Activated CD4-positive, alpha-beta T cell treated with anti-CD3 and anti-CD28 coated beads, Interleukin-2, amount 50 U/mL, for 16 hours (primary cell): ENCODE measurements at regions not wholly inside any gene's neighbourhood (a gene's known extent, or its start where the extent isn't known, plus 50 kb on each side); places are given as distances from the start of the nearest gene placed in this dataset.

Source experiments
- DNase-seq: peaks from one replicate; pipeline ENCODE4 v3.0.0-alpha.2; 2020

DNA sequence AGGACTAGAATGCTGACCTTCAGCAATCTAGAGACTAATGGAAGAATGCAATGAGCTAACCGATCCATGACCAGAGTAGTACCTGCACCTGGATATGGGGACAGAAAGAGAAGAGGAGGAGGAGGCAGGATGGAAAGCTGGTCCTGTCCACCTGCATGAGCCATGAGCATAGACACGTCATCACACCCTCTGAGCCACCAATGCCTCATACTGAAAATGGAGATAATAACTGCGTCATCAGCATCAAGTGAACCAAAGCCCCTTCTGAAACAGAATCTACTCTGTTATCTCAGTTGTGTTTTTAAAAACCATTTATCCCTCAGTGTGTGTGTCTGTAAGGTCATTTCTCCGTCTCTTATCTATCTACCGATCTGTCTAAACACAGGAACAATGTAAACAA is 327.0 kb downstream of the BCL11B start:
- DNase-seq = peak; percentile 37

- DNase-seq = no peak
These were observed 326.1 kb downstream of the BCL11B start for GRCh38 chr14:98945611-98946570.

DNA sequence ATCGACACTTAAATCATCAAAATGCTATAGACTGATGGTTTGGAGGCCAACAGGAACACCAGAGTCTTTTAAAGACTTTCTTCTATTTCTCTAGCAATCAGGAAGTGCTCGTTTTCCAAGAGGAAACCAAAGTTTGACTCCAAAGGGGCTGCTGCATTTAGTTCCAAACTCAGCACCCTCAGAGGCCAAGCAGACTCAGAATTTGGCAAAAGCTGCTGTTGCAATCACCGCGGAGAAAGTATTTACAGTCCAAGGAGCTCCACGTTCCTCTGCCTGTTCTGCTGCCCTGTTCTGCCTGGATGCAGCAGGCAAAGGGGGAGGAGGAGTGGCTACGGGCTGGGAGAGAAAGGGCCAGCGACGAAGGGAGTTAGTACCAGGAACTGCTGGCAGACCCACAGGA is 325.1 kb downstream of the BCL11B start:
- no peak for DNase-seq

DNA sequence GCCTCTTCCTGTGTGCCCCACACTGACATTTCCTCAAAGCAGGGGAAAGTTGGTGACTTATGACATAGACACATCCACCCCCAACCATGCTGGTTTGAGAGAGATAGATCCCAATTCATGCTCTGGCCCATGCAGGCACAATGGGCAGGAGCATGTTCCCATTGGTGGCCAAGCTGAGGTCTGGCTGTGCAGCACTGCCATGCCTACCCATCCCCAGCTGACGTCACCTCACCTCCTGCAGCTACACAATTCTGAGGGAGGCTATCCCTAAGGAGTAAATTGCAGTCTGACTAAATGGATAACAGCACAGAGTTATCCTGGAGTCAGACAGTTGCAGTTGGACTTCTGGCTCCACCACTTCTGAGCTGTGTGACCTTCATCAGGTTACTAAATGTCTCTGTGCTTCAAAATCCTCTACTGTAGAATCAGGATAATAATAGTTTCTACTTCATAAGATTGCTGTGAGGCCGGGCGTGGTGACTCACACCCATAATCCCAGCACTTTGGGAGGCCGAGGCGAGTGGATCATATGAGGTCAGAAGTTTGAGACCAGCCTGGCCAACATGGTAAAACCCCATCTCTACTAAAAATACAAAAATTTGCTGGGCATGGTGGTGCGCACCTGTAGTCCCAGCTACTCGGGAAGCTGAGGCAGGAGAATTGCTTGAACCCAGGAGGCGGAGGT is 323.9 kb downstream of the BCL11B start:
- no peak for DNase-seq

GRCh38 chr14:98949051-98949450 is 322.9 kb downstream of the BCL11B start:
- DNase-seq = no peak

- no peak for DNase-seq
These were observed 322.4 kb downstream of the BCL11B start for GRCh38 chr14:98949481-98950135.

DNA sequence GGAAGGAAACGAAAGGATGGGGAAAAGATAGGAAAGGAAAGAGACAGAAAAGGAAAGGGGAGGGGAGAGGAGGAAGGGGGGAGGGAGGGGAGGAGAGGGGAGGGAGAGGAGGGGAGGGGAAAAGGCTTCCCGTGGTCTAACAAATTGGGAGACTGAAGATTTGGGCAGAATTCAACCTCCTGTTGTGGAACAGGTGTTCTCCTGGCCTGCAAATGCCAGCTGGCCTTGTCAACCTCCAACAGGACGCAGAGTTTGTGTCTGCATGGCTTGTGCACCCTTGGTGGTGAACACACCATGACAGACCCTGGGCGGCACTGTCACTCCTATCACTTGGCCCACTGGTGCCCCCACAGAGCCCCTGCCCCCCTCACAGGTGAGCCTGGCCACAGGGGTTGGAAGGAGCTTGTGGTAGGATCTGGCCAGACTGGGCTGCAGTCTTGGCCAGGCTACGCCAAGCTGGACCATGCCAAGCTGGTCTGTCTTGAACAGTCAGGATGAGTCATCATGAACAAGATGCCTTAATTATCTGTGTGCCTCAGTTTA is 321.6 kb downstream of the BCL11B start:
- DNase-seq = no peak

- DNase-seq = no peak
These were observed 321.0 kb downstream of the BCL11B start for GRCh38 chr14:98951031-98951430.

- no peak for DNase-seq
These were observed 320.4 kb downstream of the BCL11B start for GRCh38 chr14:98951521-98952152.

DNA sequence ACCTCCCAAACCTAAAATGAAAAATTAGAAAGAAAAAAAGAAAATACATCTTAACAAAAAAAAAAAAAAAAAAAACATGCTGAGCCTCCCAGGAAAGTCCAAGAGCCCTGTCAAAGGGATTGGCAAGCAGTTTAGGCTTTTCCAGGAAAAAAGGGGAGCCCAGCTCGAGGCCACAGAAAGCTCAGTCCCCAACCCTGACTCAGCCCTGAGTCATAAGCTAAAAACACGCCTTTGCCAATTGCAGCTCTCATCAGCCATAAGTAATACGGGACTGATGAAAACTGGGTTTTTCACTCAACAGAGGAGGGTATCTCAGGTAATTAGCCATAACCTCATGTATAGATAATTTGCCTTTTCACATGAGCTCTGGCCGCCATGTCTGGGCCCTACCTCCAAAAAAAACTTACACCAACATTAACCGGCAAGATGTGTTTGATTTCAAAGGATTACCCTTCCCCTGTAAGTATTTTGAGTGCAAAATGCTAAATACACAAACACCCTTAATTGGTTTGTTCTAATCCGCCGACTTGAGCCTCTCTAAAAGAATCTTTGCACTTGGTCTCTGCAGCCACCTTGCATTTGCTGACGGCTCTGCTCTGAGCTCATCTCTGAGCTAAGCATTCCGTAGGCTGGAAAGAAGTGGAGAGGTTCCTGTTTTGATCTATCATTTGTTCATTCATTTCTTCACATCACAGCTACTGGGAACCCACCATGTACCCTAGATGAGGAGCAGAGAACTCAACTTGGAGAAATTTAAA is 319.2 kb downstream of the BCL11B start:
- peak; percentile 23 for DNase-seq

DNA sequence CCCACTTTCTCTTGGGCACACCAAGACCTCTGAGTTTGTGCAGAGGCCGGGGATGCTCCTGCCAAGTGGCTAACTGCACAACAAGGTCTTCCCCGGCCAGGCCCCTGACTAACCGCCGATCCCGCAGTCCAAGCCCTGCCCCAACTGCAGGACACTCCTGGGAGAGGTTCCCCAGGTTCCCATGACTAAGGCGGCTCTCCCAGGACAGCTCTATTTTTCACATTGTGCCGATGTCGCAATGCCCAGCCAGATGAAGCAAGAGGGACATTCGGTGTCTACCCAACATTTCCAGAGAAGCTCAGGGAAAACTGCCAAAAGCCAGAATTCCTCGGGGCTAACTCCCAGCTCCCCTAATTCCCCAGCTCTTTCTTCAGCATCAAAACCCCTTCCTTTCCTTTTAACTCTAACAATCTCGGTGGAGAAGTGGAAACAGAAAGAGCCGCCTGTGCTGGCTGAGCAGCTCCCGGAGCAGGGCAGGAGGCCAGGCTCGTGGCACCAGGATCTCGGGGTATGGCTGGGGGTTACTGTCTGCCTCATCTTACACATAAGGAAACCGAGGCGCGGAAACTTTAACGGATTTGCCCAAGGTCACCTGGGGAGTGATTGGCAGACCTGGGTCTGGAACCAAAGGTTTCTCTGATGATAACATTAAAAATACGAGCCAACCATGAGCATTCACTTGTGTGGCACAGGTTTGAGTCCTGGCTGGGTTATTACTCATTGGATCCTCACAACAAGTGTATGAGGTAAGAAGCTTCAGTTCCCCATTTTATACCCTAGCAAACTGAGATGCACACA is 318.2 kb downstream of the BCL11B start:
- no peak for DNase-seq

DNA sequence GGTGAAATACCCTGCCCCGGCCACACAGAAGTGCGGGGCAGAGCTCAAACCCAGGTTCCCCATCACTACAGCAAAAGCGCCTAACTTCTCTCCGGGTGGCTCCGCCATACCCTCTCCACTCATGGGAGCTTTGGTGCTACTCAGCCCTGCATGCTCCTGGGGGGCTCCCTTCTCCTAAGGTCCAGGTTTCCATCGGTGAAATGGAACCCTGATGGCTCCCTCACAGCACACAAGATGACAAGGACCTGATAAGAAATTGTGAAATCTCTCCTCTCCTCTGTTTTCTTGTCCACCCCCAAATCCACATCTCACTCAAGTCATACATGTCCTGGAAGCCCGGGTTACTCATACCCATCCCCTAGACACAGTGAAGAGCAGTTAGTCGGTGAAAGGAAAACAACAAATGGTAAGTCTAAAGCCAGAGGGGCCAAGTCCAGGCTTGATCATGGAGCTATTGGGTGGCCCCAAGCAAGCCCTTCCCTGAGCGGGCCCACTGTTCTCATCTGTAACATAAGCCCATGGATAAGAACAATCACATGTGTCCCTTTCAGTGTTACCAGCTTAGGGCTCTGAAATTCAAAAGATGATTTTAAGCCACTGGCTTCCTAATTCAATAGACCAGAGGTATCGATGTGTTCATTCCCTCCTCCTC is 317.5 kb downstream of the BCL11B start:
- no peak for DNase-seq

DNA sequence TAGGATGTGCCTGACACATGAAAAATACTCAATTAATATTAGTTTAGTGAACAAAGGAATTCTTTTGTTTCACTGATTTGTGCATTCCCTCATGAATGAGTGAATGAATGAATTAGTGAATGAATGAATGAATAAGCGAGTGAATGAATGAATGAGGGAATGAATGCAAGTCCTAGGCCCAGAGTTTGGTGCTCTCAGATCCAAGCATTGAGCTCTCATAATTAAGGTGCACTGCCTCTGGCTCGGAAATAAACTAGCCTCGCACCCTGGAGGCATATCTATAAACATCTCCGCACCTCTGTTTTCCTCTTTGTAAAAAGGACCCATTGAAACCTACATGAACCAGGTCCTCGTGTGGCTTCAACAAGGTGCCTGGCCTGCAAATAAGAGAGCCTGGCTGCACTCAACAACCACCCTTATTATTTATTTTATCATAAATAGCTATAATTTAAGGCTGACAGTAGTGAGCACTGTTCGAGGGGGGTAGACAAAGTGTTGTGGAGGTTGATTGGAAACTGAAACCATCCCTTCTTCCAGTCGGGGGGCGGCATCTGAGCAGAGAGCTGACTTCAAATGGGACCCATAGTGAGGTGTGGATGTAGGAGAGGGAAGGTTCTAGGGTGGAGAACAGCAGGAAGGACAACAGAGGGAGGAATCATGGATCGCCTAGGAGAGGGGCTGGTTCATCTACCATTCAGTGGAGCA is 316.8 kb downstream of the BCL11B start:
- DNase-seq = no peak

GRCh38 chr14:98955741-98956070 is 316.3 kb downstream of the BCL11B start:
- DNase-seq = no peak

- no peak for DNase-seq
These were observed 315.8 kb downstream of the BCL11B start for GRCh38 chr14:98956181-98956580.

GRCh38 chr14:98956661-98957060 is 315.3 kb downstream of the BCL11B start:
- no peak for DNase-seq

DNA sequence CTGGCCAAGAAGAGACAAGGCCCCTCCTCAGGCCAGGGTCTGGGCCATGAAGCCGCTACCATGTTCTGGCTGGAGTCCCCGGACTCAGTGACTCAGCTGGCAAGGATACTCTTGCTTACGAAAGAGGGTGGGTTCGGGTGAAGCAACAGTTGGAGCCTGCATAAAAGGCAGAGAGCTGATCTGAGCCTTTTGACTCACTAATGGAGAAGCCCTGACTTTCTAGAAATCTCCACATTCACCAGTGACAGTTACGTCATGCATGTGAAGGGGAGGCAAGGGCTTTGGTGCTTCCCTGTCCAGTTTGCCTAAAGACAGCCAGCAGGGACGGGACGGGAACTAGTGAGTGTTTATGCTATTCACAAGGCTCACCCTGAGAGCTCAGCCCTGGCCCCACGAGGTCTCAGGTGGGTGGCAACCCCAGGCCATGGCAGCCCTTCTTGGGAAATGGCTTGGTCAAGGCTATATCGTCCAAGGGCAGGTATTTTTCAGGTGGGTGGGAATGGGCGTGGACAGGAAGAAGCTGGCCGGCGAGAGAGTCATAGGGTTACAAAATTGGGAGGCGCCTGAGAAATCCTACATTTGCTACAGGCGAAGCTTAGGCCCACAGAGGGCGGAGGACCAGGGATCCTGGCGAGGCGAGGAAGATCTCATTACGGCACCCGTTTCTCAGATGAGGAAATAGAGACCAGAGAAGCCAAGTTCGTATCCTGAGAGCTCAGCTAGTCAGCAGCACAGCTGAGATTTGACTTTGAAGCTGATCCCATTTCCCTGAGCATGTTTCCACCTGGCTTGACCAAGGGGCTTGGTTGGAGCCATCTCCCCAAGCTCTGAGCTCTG is 314.6 kb downstream of the BCL11B start:
- DNase-seq = no peak

DNA sequence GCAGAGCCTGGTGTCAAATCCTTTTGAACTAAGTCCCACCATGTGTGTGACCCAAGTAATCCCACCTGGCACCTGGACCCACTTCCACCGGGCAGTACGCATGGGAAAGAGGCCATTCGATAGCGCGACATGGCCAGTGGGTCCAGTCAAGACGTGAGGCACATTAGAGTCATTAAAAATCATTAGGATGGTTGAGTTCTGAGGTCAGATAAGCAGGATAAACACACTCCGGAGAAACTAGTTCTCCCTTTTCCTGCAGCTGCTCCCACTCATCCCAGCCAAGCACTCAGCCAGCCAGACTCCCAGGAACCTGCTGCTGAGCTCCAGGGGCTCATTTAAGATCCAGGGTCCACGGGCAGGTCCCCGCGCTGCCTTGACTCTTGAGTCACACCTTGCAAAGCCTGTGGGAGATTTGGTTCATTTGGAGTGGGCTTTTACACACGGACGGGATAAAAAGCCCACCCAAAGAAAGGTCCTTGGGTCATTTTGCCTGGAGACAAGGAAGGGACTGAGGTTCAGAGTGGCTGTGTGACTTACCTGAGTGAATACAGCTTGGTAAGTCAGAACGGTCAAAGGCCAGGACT is 313.9 kb downstream of the BCL11B start:
- no peak for DNase-seq

- no peak for DNase-seq
These were observed 313.4 kb downstream of the BCL11B start for GRCh38 chr14:98958632-98959031.
